H1 (cell line): ENCODE measurements at regions not wholly inside any gene's neighbourhood (a gene's known extent, or its start where the extent isn't known, plus 50 kb on each side); places are given as distances from the start of the nearest gene placed in this dataset.

ENCODE experiments used
- EZH2 ChIP-seq: fragments of 200-600 bp; sonication (generic); IDR thresholded peaks from 2 replicates; pipeline ENCODE4 v1.7.1; 2012; ENCODE audit warnings: low read depth, mild to moderate bottlenecking, moderate library complexity, low read length, inconsistent platforms; ENCODE audit not compliant: severe bottlenecking
- HDAC2 ChIP-seq, 2 experiments: fragments of 300-600 bp in 1 of 2; sonication (generic) in 1 of 2; IDR thresholded peaks; 2 replicates each; pipeline ENCODE4 v1.6.1; 2011 to 2012; ENCODE audit warnings: low read depth in 2 of 2, low read length in 2 of 2, mild to moderate bottlenecking in 2 of 2, moderate library complexity in 2 of 2, borderline replicate concordance in 1 of 2, inconsistent platforms in 1 of 2
- RAD21 ChIP-seq, 2 experiments: IDR thresholded peaks in 1 of 2; conservative IDR thresholded peaks in 1 of 2; 2 replicates each; pipeline ENCODE4 v1.6.1; 2011; ENCODE audit warnings: low read depth in 2 of 2, low read length in 2 of 2, improper control_type of control experiment in 1 of 2, inconsistent platforms in 1 of 2, mild to moderate bottlenecking in 1 of 2, moderate library complexity in 1 of 2
- TF ChIP-seq, protein P1 (sequence below), 3 experiments: IDR thresholded peaks; 1 replicate in 2 of 3; 2 replicates in 1 of 3; pipeline versions ENCODE4 v1.5.1 to v1.6.1; 2011; ENCODE audit warnings: low read length in 3 of 3, mild to moderate bottlenecking in 3 of 3, inconsistent platforms in 2 of 3, low read depth in 1 of 3, moderate library complexity in 1 of 3; ENCODE audit not compliant: insufficient read depth in 1 of 3; ENCODE audit errors: control extremely low read depth in 1 of 3

DNA sequence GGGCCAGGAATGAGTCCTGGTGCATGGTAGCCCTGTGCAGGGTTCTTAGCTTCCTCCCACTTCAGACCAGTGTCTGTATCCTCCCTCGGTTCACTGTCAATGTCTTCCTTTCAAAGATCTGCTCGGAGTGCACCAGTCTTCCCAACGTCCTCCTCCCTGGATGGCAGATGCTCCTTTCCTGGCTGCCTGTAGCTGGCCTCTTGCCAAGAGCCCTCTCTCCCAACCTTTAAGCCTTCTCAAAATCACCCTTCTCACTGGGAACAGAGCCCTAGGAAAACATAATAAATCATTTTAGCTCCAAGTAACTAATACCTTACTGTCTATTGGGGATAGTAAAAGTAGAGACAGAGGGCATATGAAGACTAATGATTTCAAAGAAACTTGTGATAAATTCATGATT lies 490.6 kb downstream of the CCSER2 start:
- TF ChIP-seq HDAC2 (IDR thresholded peaks at IDR 0.05; ENCODE audit: borderline replicate concordance in 1 of 2, low read depth in 2 of 2, low read length in 2 of 2) (no peak), RAD21 (IDR thresholded peaks at IDR 0.05 in 1 of 2, conservative IDR thresholded peaks at IDR 0.05 in 1 of 2; ENCODE audit: low read depth in 2 of 2, low read length in 2 of 2) (no peak), EZH2 (no peak)
- TF ChIP-seq, protein P1, sequence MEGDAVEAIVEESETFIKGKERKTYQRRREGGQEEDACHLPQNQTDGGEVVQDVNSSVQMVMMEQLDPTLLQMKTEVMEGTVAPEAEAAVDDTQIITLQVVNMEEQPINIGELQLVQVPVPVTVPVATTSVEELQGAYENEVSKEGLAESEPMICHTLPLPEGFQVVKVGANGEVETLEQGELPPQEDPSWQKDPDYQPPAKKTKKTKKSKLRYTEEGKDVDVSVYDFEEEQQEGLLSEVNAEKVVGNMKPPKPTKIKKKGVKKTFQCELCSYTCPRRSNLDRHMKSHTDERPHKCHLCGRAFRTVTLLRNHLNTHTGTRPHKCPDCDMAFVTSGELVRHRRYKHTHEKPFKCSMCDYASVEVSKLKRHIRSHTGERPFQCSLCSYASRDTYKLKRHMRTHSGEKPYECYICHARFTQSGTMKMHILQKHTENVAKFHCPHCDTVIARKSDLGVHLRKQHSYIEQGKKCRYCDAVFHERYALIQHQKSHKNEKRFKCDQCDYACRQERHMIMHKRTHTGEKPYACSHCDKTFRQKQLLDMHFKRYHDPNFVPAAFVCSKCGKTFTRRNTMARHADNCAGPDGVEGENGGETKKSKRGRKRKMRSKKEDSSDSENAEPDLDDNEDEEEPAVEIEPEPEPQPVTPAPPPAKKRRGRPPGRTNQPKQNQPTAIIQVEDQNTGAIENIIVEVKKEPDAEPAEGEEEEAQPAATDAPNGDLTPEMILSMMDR (IDR thresholded peaks at IDR 0.05; ENCODE audit: control extremely low read depth in 1 of 3, insufficient read depth in 1 of 3, low read depth in 1 of 3, low read length in 3 of 3), result no peak
